CD14-positive monocyte (primary cell): ENCODE measurements at regions not wholly inside any gene's neighbourhood (a gene's known extent, or its start where the extent isn't known, plus 50 kb on each side); places are given as distances from the start of the nearest gene placed in this dataset.

Experiments used
- DNase-seq, 3 donors: peaks; one replicate each; pipeline ENCODE4 v3.0.0-alpha.2; 2011 to 2022
- H2AFZ ChIP-seq: 2 replicates; pipeline ENCODE4 v1.6.0; 2012; ENCODE audit warnings: mild to moderate bottlenecking, low read depth, low read length, inconsistent platforms; ENCODE audit not compliant: insufficient read depth, poor library complexity, severe bottlenecking
- H3K27ac ChIP-seq, 2 donors: 1 replicate in 1 of 2; 2 replicates in 1 of 2; pipeline ENCODE4 v1.5.1; 2012 to 2013; ENCODE audit warnings: low read length in 2 of 2, control low read depth in 1 of 2, inconsistent platforms in 1 of 2, low read depth in 1 of 2, mild to moderate bottlenecking in 1 of 2
- H3K27me3 ChIP-seq, 2 donors: one replicate each; pipeline versions ENCODE4 v1.6.0 to v1.6.1; 2011 to 2013; ENCODE audit warnings: low read length in 2 of 2; ENCODE audit not compliant: control insufficient read depth in 2 of 2, insufficient read depth in 2 of 2
- H3K36me3 ChIP-seq, 2 donors: replicated peaks in 1 of 2; 1 replicate in 1 of 2; 2 replicates in 1 of 2; pipeline versions ENCODE4 v1.5.1 to v1.6.1; 2012 to 2013; ENCODE audit warnings: low read length in 2 of 2, control low read depth in 1 of 2, inconsistent platforms in 1 of 2, mild to moderate bottlenecking in 1 of 2; ENCODE audit not compliant: insufficient read depth in 2 of 2, control insufficient read depth in 1 of 2
- H3K4me1 ChIP-seq, 2 donors: 1 replicate in 1 of 2; 2 replicates in 1 of 2; pipeline versions ENCODE4 v1.5.1 to v1.6.1; 2012 to 2013; ENCODE audit warnings: low read length in 2 of 2, control low read depth in 1 of 2, inconsistent platforms in 1 of 2, mild to moderate bottlenecking in 1 of 2, moderate library complexity in 1 of 2; ENCODE audit not compliant: insufficient read depth in 2 of 2, control insufficient read depth in 1 of 2
- H3K4me2 ChIP-seq: replicated peaks from 2 replicates; pipeline ENCODE3; 2012; ENCODE audit warnings: low read length, moderate library complexity, mild to moderate bottlenecking; ENCODE audit not compliant: poor library complexity, severe bottlenecking; ENCODE audit errors: extremely low read depth
- H3K4me3 ChIP-seq, 3 experiments: fragments of 200-600 bp in 1 of 3; sonication (generic) in 1 of 3; replicated peaks in 1 of 3; 1 replicate in 2 of 3; 2 replicates in 1 of 3; pipeline ENCODE4 v1.5.1; 2011 to 2013; ENCODE audit warnings: low read length in 3 of 3, mild to moderate bottlenecking in 3 of 3, control low read depth in 2 of 3, low read depth in 2 of 3, inconsistent platforms in 1 of 3, moderate library complexity in 1 of 3
- H3K79me2 ChIP-seq: 2 replicates; pipeline ENCODE4 v1.6.0; 2012; ENCODE audit warnings: mild to moderate bottlenecking, control low read depth, inconsistent platforms, low read length, moderate library complexity; ENCODE audit not compliant: insufficient read depth
- H3K9ac ChIP-seq: 2 replicates; pipeline ENCODE4 v1.6.0; 2017; ENCODE audit warnings: low read length, mild to moderate bottlenecking; ENCODE audit not compliant: insufficient read depth, poor library complexity, severe bottlenecking
- H3K9me3 ChIP-seq, 2 donors: replicated peaks in 1 of 2; 1 replicate in 1 of 2; 2 replicates in 1 of 2; pipeline versions ENCODE4 v1.5.1 to v1.6.1; 2012 to 2013; ENCODE audit warnings: low read length in 2 of 2, control low read depth in 1 of 2; ENCODE audit not compliant: control insufficient read depth in 1 of 2, insufficient read depth in 1 of 2
- H4K20me1 ChIP-seq: 2 replicates; pipeline ENCODE4 v1.6.0; 2012; ENCODE audit warnings: mild to moderate bottlenecking, low read length, control low read depth, moderate library complexity; ENCODE audit not compliant: insufficient read depth
- H3K27ac Mint-ChIP-seq, 7 donors: one replicate each; pipeline ENCODE4 v1.8.0; 2020; ENCODE audit warnings: mild to moderate bottlenecking in 7 of 7, mixed read lengths in 7 of 7, moderate library complexity in 6 of 7, inconsistent platforms in 2 of 7
- H3K27me3 Mint-ChIP-seq, 3 donors: one replicate each; pipeline ENCODE4 v1.8.0; 2021 to 2022; ENCODE audit warnings: low read depth in 3 of 3, mild to moderate bottlenecking in 3 of 3, mixed read lengths in 3 of 3, moderate library complexity in 3 of 3, inconsistent platforms in 1 of 3
- H3K36me3 Mint-ChIP-seq, 2 donors: one replicate each; pipeline ENCODE4 v1.8.0; 2020; ENCODE audit warnings: mixed read lengths in 2 of 2, inconsistent platforms in 1 of 2, mild to moderate bottlenecking in 1 of 2
- H3K4me1 Mint-ChIP-seq: one replicate; pipeline ENCODE4 v1.8.0; 2020; ENCODE audit warnings: mild to moderate bottlenecking, mixed read lengths
- H3K4me3 Mint-ChIP-seq, 2 donors: one replicate each; pipeline ENCODE4 v1.8.0; 2020; ENCODE audit warnings: mild to moderate bottlenecking in 2 of 2, mixed read lengths in 2 of 2, moderate library complexity in 1 of 2
- H3K9me3 Mint-ChIP-seq, 7 donors: one replicate each; pipeline ENCODE4 v1.8.0; 2020 to 2022; ENCODE audit warnings: mixed read lengths in 7 of 7, mild to moderate bottlenecking in 6 of 7, moderate library complexity in 6 of 7, inconsistent platforms in 2 of 7
- CTCF ChIP-seq: fragments of 200-600 bp; IDR thresholded peaks from one replicate; pipeline ENCODE4 v1.8.0; 2022; ENCODE audit warnings: antibody characterized with exemption, mild to moderate bottlenecking
- WGBS: methylation state at CpG from one replicate; pipeline ENCODE4 v1.1.5; 2013; ENCODE audit warnings: missing lambda C conversion rate; ENCODE audit not compliant: insufficient coverage; 5-methylcytosine and 5-hydroxymethylcytosine counted together
- intact Hi-C, 2 donors: fragments of 100-400 bp; cut with micrococcal nuclease; formaldehyde crosslinking; loops; one replicate each; pipeline versions ENCODE4 v1.15.0 to v1.15.1; 2023

GRCh38 chr10:101285519-101286070, 56.3 kb upstream of the LBX1 start:
- no peak overlapping the region for H3K27ac Mint-ChIP-seq
- H3K4me1 Mint-ChIP-seq = peaks cover 3% of the 10 kb centered on the region
- no peaks in the 10 kb centered on the region for H3K36me3 ChIP-seq
- peaks cover 64 to 95% of the 10 kb centered on the region in 2 donors for H3K27me3 ChIP-seq
- no peak overlapping the region for H3K4me3 ChIP-seq
- H3K4me1 ChIP-seq = no peaks in the 10 kb centered on the region
- no peak overlapping the region for H3K27ac ChIP-seq
- WGBS = 14% methylated on average over 8 of the region's 15 CpGs
- peaks cover 68 to 93% (median 93%) of the 10 kb centered on the region in 3 donors for H3K27me3 Mint-ChIP-seq
- H3K9me3 Mint-ChIP-seq = peaks cover 0 to 15% (median 6%) of the 10 kb centered on the region in 7 donors
- H4K20me1 ChIP-seq = no peaks in the 10 kb centered on the region
- no peaks in the 10 kb centered on the region for H3K36me3 Mint-ChIP-seq
- intact Hi-C loops = no loop called here
- H2AFZ ChIP-seq = no peak overlapping the region
- H3K9me3 ChIP-seq = peaks cover 0 to 20% of the 10 kb centered on the region in 2 donors
- DNase-seq = no peak
- peak overlapping the region in 1 of 2 donors; percentile 35 for H3K4me3 Mint-ChIP-seq
- no peaks in the 10 kb centered on the region for H3K79me2 ChIP-seq
- no peak for TF ChIP-seq CTCF
- H3K9ac ChIP-seq = no peak overlapping the region
- H3K4me2 ChIP-seq = no peak overlapping the region

GRCh38 chr10:101286248-101287046, 57.2 kb upstream of the LBX1 start:
- H3K9me3 ChIP-seq = peaks cover 0 to 29% of the 10 kb centered on the region in 2 donors
- H2AFZ ChIP-seq = no peak overlapping the region
- Mint-ChIP-seq H3K9me3 (peaks cover 0 to 15% (median 6%) of the 10 kb centered on the region in 7 donors), H3K27ac (peak overlapping the region in 1 of 7 donors; percentile 7), H3K4me1 (peaks cover 3% of the 10 kb centered on the region), H3K4me3 (peak overlapping the region in 1 of 2 donors; percentile 68), H3K27me3 (peaks cover 77 to 99% (median 96%) of the 10 kb centered on the region in 3 donors), H3K36me3 (no peaks in the 10 kb centered on the region)
- no peaks in the 10 kb centered on the region for H3K79me2 ChIP-seq
- no peak overlapping the region for H3K4me3 ChIP-seq
- WGBS = 68% methylated on average over 5 of the region's 12 CpGs
- no peak overlapping the region for H3K4me2 ChIP-seq
- intact Hi-C loops = no loop called here
- DNase-seq = no peak
- no peak overlapping the region for H3K9ac ChIP-seq
- H4K20me1 ChIP-seq = no peaks in the 10 kb centered on the region
- peaks cover 0 to 3% of the 10 kb centered on the region in 2 donors for H3K4me1 ChIP-seq
- H3K36me3 ChIP-seq = no peaks in the 10 kb centered on the region
- no peak for TF ChIP-seq CTCF
- H3K27ac ChIP-seq = no peak overlapping the region
- H3K27me3 ChIP-seq = peaks cover 72 to 98% of the 10 kb centered on the region in 2 donors
